A172 (cell line): ENCODE measurements at regions not wholly inside any gene's neighbourhood (a gene's known extent, or its start where the extent isn't known, plus 50 kb on each side); places are given as distances from the start of the nearest gene placed in this dataset.
"Not testable (repeated sequence)": the region's sequence is repeated elsewhere in the genome, so short reads cannot be mapped to it uniquely, and the experiment has no call there.

Source experiments
- DNase-seq: peaks from one replicate; pipeline ENCODE4 v3.0.0-alpha.2; 2015; ENCODE audit warnings: low spot score

DNA sequence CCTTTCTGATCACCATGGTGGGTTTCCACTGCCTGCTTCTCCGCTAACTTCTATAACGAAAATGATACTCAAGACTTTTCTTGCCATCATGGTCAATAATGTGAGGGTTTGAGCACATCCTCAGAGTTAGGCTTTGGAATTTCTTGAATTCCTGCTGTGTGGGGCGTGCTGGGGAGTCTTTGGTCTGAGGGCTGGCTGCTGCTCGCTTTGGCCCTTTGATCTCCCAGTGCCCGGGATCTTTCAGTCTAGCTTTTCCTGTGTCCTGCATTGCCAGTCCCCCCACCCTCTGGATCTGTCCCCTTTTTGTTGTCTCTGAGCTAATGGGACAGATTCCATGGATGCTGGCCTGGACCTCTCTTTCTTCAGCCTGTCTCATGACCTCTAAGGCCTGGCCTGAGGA is 182.6 kb downstream of the NPIPA7 start:
- not testable (repeated sequence) for DNase-seq

GRCh38 chr16:16563962-16564361 is 185.0 kb downstream of the NPIPA7 start:
- DNase-seq = not testable (repeated sequence)

DNA sequence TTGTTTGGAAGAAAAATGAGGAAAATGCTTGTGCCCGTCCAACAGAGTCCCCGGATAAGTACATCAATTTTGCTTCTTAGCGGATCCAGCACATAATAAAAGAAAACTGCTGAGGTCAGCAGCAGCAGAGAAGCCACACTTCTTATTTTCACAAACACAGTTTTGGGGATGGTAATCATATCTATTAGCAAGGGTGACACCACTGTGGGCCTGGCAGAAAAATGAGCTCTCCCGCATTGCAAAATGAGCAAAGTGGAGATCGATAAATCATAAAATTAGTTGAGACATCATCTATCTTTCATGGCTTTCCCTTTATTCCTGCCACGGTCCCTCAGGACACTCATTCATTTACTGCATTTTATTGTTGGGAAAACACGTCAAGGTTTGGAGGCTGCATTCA is 186.4 kb downstream of the NPIPA7 start:
- not testable (repeated sequence) for DNase-seq

DNA sequence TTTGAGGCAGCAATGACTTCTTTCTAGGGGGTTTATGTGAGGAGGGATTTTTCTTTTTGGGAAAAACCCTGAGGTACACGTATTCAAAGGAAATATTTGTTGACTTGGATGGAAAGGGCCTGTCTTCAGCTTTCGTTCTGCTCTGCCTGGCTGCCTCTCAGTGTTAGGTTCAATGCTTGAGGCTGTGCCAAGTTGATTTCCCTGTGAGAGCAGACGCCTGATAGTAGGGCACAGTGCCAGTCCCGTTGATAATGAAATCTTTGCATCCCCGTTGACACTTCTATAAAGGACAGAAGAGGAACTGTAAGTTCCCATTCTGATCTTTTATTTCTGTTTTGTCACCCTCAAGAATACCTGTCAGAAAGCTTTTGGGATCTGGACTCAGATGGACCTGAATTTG is 191.1 kb downstream of the NPIPA7 start:
- DNase-seq = not testable (repeated sequence)

DNA sequence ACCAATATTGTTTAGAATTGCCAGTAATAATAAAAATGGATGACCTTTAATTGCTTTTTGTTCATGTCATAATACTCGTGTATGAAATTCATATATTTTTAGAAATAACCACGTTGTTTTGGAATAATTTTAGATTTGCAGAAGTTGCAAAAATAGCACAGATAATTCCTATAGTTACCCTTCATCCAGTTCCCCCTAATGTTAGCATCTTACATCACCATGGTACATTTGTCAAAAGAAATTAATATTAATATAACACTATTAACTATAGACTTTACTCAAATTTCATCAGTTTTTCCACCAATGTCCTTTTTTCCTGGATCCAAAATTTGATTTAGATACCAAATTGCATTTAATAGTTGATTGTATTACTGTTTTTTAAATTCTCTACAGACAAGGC is 191.9 kb downstream of the NPIPA7 start:
- DNase-seq = not testable (repeated sequence)

GRCh38 chr16:16572130-16572774 is 193.3 kb downstream of the NPIPA7 start:
- DNase-seq = not testable (repeated sequence)

DNA sequence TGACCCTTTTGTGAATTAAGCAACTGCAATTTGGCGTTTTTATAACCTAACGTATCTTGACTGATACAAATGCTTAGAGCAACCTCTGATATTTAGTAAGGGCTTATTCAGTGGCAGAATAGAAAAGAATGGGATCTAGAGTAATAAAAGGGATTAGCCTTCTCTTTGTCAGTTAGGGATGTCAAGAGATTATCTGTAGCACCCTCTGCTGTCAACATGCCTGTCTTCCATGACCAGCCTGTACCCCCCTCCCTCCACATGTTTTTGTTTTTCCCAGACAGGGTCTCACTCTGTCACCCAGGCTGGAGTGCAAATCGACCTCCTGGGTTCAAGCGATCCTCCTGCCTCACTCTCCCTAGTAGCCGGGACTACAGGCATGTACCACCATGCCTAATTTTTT is 198.1 kb downstream of the NPIPA7 start:
- not testable (repeated sequence) for DNase-seq

DNA sequence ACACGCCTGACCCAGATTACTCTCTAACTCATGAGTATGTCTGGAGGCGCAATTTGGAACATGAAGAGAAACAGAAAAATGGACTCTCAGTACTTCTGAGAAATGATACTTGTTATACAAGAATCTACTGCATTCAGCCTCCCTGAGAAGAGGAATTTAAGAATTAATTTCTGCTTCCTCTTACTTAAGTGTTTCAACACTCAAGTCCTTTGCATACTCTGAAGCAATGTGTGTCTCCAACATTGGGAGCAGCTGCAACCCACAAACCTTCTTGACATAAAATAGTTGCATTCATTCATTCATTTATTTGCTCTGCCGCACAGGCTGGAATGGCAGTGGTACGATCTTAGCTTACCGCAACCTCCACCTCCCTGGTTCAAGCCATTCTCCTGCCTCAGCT is 199.8 kb downstream of the NPIPA7 start:
- no peak for DNase-seq

GRCh38 chr16:16582916-16583315 is 204.0 kb downstream of the NPIPA7 start:
- not testable (repeated sequence) for DNase-seq

DNA sequence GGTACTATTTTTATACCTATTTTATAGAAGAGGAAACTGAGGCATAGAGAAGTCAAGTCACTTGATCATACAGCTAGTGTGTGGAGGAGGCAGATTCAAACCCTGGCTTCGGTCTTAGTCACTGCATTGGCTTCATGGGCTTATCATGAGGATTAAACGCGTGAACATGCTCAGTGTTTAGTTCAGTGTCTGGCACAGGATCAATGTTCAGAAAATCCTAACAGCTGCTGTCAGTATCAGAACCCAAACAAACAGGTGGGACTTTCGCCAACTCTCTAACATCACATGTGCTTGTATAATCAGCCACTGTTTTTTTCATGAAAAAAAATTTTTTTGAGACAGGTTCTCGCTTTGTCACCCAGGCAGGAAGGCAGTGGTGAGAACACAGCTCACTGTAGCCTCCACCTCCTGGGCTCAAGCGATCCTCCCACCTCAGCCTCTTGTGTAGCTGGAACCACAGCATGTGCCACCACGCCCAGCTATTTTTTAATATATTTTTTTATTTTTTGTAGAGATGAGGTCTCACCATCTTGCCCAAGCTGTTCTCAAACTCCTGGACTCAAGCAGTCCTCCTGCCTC is 207.2 kb downstream of the NPIPA7 start:
- not testable (repeated sequence) for DNase-seq

DNA sequence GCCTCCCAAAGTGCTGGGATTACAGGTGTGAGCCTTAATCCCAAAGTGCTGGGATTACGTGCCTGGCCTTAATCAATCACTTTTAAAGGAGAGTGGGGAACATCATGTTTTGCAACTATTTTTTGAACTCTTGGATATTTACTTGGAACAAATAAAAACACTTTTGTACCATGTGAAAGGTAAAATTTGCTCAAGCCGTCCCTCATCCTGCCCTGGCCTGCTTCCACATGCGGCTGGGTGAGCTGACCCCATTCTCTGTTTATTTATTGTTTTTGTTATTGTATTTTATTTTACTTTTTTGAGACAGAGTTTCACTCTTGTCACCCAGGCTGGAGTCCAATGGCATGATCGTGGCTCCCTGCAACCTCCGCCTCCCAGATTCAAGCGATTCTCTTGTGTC is 208.0 kb downstream of the NPIPA7 start:
- DNase-seq = not testable (repeated sequence)

DNA sequence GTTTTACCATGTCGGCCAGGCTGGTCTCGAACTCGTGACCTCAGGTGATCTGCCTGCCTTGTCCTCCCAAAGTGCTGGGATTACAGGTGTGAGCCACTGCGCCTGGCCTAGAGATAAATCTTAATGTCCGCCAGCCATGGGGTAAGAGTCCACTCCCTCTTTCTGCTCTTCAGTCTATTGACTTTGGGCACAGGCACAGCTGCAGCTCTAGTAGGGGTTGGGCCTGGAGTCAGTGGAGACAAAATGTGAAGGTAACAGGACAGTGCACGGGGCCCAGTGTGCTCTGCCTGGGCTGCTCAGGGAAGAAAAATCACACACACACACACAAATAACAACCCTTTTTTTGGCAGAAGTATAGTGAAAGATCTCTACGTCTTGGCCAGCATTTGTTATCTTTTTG is 209.5 kb downstream of the NPIPA7 start:
- DNase-seq = not testable (repeated sequence)

- DNase-seq = not testable (repeated sequence)
Measured at GRCh38 chr16:16590654-16591318, 211.8 kb downstream of the NPIPA7 start.

GRCh38 chr16:16593156-16593863 is 214.4 kb downstream of the NPIPA7 start:
- peak; percentile 4 for DNase-seq

- not testable (repeated sequence) for DNase-seq
Measured at GRCh38 chr16:16595029-16595718, 216.2 kb downstream of the NPIPA7 start.

DNA sequence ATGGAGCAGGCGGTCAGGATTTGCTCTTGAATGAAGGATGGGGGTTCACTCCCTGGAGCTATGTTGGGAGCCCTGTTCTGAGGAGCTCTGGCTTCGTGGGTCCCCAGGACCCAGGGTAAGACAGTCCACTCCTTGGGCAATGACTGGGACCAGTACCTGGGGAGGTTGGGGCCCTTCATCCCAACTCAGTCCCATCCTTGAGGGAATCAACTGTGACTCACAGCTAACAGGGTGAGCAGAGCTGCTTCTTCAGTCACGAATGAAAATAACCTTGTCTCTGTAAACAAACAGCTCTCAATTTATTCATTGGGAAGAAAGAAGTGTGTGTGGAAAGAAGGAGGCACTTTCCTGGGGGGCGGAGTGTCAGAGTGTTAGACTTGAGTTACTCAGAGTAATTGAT is 222.3 kb downstream of the NPIPA7 start:
- not testable (repeated sequence) for DNase-seq

- DNase-seq = not testable (repeated sequence)
Measured at GRCh38 chr16:16607401-16608082, 228.6 kb downstream of the NPIPA7 start.

GRCh38 chr16:16609627-16610026 is 230.7 kb downstream of the NPIPA7 start:
- not testable (repeated sequence) for DNase-seq

DNA sequence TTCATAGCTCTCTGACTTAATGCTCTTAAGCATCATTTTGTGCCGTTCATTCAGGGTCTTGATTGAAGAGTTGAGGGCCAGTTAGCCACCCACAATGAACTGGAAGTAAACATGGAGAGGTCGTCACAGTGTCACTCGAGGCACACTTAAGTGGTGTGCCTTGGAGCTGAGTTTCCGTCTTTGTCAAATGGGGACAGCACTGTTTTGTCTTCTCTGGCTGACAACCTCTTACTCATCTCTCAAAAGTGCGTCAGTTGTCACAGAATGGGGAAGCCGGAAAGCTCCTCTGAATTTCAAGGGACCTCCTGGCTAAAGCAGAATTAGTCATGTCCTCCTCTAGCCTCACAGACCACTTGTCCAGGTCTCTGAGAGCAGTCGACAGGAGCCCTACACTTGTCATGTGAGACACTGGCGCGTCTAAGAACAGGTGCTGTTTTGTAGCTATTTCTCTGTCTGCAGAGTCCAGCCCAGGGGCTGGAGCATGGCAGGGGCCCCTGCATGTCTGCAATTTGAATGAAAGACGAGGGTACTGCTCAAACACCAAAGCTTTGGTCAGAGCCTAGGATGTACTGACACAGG is 231.5 kb downstream of the NPIPA7 start:
- DNase-seq = not testable (repeated sequence)

DNA sequence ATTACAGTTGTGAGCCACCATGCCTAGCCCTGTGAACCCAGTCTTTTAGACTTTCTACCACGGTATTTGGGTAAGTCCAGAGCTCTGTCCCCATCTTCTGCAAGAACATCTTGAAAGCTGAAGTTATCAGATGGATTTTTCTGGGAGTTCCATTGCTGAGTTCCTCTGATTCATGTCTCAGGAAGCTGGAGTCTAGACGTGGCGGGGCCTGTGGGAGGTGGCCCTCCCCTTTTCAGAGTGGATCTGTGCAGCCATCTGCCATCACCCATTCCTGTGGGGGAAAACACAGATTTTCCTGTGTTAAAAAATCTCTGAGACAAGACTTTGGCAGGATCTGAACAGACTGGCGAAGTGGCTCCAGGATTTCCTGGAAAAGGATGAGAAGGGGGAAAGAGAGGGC is 234.3 kb downstream of the NPIPA7 start:
- not testable (repeated sequence) for DNase-seq

DNA sequence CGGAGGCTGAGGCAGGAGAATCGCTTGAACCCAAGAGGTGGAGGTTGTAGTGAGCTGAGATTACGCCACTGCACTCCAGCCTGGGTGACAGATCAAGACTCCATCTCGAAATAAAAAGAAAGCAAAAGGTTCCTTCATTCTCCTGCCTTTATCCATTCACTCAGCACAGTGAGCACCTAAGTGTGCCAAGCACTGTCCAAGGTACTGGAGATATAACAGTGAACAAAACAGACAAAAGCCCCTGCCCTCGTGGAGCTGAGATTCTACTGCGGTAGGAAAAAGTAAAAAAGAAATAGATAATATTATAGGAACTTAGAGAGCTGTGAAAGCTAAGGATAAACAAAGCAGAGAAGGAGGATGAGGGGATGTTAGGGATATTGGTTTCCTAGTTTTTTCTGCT is 235.5 kb downstream of the NPIPA7 start:
- DNase-seq = not testable (repeated sequence)
